HepG2 (cell line): ENCODE measurements at regions not wholly inside any gene's neighbourhood (a gene's known extent, or its start where the extent isn't known, plus 50 kb on each side); places are given as distances from the start of the nearest gene placed in this dataset.

Experiments used
- AFF4 ChIP-seq: sonication (generic); formaldehyde crosslinking; IDR thresholded peaks from 2 replicates; pipeline ENCODE4 v1.4.0; 2020; ENCODE audit warnings: missing genetic modification reagents
- ATAD3A ChIP-seq: sonication (generic); formaldehyde crosslinking; IDR thresholded peaks from 2 replicates; pipeline ENCODE4 v1.4.0; 2020; ENCODE audit warnings: missing genetic modification reagents
- BRD4 ChIP-seq: sonication (generic); formaldehyde crosslinking; IDR thresholded peaks from 2 replicates; pipeline ENCODE4 v1.4.0; 2020; ENCODE audit warnings: missing genetic modification reagents
- CCAR2 ChIP-seq: fragments of 200-400 bp; formaldehyde crosslinking; optimal IDR thresholded peaks from 2 replicates; pipeline ENCODE3; 2018; ENCODE audit warnings: low read depth, mild to moderate bottlenecking, low read length, moderate library complexity
- CENPX ChIP-seq: sonication (generic); formaldehyde crosslinking; IDR thresholded peaks from 2 replicates; pipeline ENCODE4 v1.9.0; 2021; ENCODE audit warnings: mild to moderate bottlenecking, missing genetic modification reagents, moderate library complexity
- ELF1 ChIP-seq: sonication (generic); formaldehyde crosslinking; IDR thresholded peaks from 2 replicates; pipeline ENCODE4 v1.4.0; 2020; ENCODE audit warnings: missing genetic modification reagents
- FOXO4 ChIP-seq: sonication (generic); formaldehyde crosslinking; conservative IDR thresholded peaks from 2 replicates; pipeline ENCODE4 v1.8.1; 2023; ENCODE audit warnings: missing genetic modification reagents
- KDM5B ChIP-seq: sonication (generic); formaldehyde crosslinking; IDR thresholded peaks from 2 replicates; pipeline ENCODE4 v1.4.0; 2020; ENCODE audit warnings: missing genetic modification reagents, mild to moderate bottlenecking, borderline replicate concordance
- MAX ChIP-seq: IDR thresholded peaks from 2 replicates; pipeline ENCODE4 v1.6.1; 2012; ENCODE audit warnings: inconsistent platforms
- MAZ ChIP-seq, 2 experiments: sonication (generic) in 1 of 2; formaldehyde crosslinking in 1 of 2; IDR thresholded peaks; 2 replicates each; pipeline versions ENCODE4 v1.5.0 to v1.6.1; 2012 to 2020; ENCODE audit warnings: low read depth in 2 of 2, mild to moderate bottlenecking in 2 of 2, borderline replicate concordance in 1 of 2, improper control_type of control experiment in 1 of 2, low read length in 1 of 2, missing genetic modification reagents in 1 of 2, moderate library complexity in 1 of 2
- NR2F2 ChIP-seq: IDR thresholded peaks from 2 replicates; pipeline ENCODE4 v1.6.1; 2012; ENCODE audit warnings: low read depth, inconsistent platforms, borderline replicate concordance
- RAD21 ChIP-seq: fragments of 450-650 bp; formaldehyde crosslinking; IDR thresholded peaks from 2 replicates; pipeline ENCODE4 v1.5.0; 2020; ENCODE audit warnings: mild to moderate bottlenecking
- RBM39 ChIP-seq: fragments of 200-400 bp; formaldehyde crosslinking; IDR thresholded peaks from one replicate; pipeline ENCODE4 v1.6.1; 2018; ENCODE audit warnings: antibody characterized with exemption, mild to moderate bottlenecking, low read depth, low read length; ENCODE audit not compliant: poor library complexity, severe bottlenecking
- SATB2 ChIP-seq: sonication (generic); formaldehyde crosslinking; IDR thresholded peaks from 2 replicates; pipeline ENCODE4 v1.5.0; 2020; ENCODE audit warnings: missing genetic modification reagents
- SSRP1 ChIP-seq: IDR thresholded peaks from 2 replicates; pipeline ENCODE4 v1.6.1; 2016; ENCODE audit warnings: control low read depth
- ZMYM4 ChIP-seq: sonication (generic); formaldehyde crosslinking; IDR thresholded peaks from 2 replicates; pipeline ENCODE4 v1.8.1; 2023; ENCODE audit warnings: mild to moderate bottlenecking, missing genetic modification reagents
- ZNF121 ChIP-seq: sonication (generic); formaldehyde crosslinking; IDR thresholded peaks from 2 replicates; pipeline ENCODE4 v1.5.0; 2020; ENCODE audit warnings: mild to moderate bottlenecking, missing genetic modification reagents
- ZNF367 ChIP-seq: sonication (generic); formaldehyde crosslinking; IDR thresholded peaks from 2 replicates; pipeline ENCODE4 v1.4.0; 2020; ENCODE audit warnings: missing genetic modification reagents, borderline replicate concordance
- ZNF619 ChIP-seq: sonication (generic); formaldehyde crosslinking; IDR thresholded peaks from 2 replicates; pipeline ENCODE4 v1.4.0; 2020; ENCODE audit warnings: mild to moderate bottlenecking, missing genetic modification reagents
- ZNF7 ChIP-seq: IDR thresholded peaks from 2 replicates; pipeline ENCODE4 v1.6.1; 2016; ENCODE audit warnings: missing biosample characterization, missing genetic modification reagents
- ZZZ3 ChIP-seq: sonication (generic); formaldehyde crosslinking; IDR thresholded peaks from 2 replicates; pipeline ENCODE4 v1.4.0; 2020; ENCODE audit warnings: missing genetic modification reagents, mild to moderate bottlenecking, borderline replicate concordance
- TF ChIP-seq, protein P1 (sequence below): sonication (generic); formaldehyde crosslinking; IDR thresholded peaks from 2 replicates; pipeline ENCODE4 v1.8.0; 2022; ENCODE audit warnings: low read depth, missing genetic modification reagents

- TF ChIP-seq FOXO4 (CRISPR knock-in tag): no peak
- TF ChIP-seq RBM39: no peak
- 0 out of 2 replicates have a peak, but pooled peaks have one; percentile 45 for TF ChIP-seq ZNF121
- TF ChIP-seq SATB2: no peak
- peak; percentile 42; the same call in 1 of the 2 replicates for TF ChIP-seq AFF4
- peak; percentile 80; the same call in 1 of the 2 replicates for TF ChIP-seq SSRP1 (CRISPR knock-in tag)
- 0 out of 2 replicates have a peak, but pooled peaks have one; percentile 50 for TF ChIP-seq NR2F2
- TF ChIP-seq CCAR2: peak; percentile 92
- TF ChIP-seq ELF1 (CRISPR knock-in tag): peak; percentile 58
- TF ChIP-seq ZNF7: peak; percentile 27; the same call in 1 of the 2 replicates
- TF ChIP-seq BRD4: peak; percentile 91
- no peak for TF ChIP-seq CENPX (CRISPR knock-in tag)
- no peak for TF ChIP-seq ATAD3A (CRISPR knock-in tag)
- TF ChIP-seq ZZZ3 (CRISPR knock-in tag): no peak
- TF ChIP-seq ZNF619 (CRISPR knock-in tag): 0 out of 2 replicates have a peak, but pooled peaks have one; percentile 73
- peak; percentile 82 for TF ChIP-seq MAX
- TF ChIP-seq RAD21 (CRISPR knock-in tag): peak; percentile 91
- peak; percentile 68 for TF ChIP-seq KDM5B (CRISPR knock-in tag)
- peak; percentile 80 for TF ChIP-seq ZMYM4 (CRISPR knock-in tag)
- TF ChIP-seq, protein P1, sequence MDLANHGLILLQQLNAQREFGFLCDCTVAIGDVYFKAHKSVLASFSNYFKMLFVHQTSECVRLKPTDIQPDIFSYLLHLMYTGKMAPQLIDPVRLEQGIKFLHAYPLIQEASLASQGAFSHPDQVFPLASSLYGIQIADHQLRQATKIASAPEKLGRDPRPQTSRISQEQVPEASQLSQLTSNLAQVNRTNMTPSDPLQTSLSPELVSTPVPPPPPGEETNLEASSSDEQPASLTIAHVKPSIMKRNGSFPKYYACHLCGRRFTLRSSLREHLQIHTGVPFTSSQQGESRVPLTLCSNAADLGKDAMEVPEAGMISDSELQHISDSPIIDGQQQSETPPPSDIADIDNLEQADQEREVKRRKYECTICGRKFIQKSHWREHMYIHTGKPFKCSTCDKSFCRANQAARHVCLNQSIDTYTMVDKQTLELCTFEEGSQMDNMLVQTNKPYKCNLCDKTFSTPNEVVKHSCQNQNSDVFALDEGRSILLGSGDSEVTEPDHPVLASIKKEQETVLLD (CRISPR knock-in tag): no peak
- TF ChIP-seq MAZ (IDR thresholded peaks at IDR 0.05; ENCODE audit: borderline replicate concordance, low read depth, low read length): peak; percentile 90
- peak; percentile 65 for TF ChIP-seq MAZ (CRISPR knock-in tag; IDR thresholded peaks at IDR 0.05; ENCODE audit: low read depth)
- 0 out of 2 replicates have a peak, but pooled peaks have one; percentile 7 for TF ChIP-seq ZNF367
Observed at GRCh38 chr20:53677447-53678314, 84.0 kb upstream of the ZNF217 start (continued).
